A549 (cell line): ENCODE measurements at regions not wholly inside any gene's neighbourhood (a gene's known extent, or its start where the extent isn't known, plus 50 kb on each side); places are given as distances from the start of the nearest gene placed in this dataset.

Experiments used
- CTCF ChIP-seq: fragments of >200 bp; sonication (Bioruptor Twin); formaldehyde crosslinking; IDR thresholded peaks from 3 replicates; pipeline ENCODE4 v1.5.1; 2016
- ELK1 ChIP-seq: fragments of 150-350 bp; IDR thresholded peaks from 2 replicates; pipeline ENCODE4 v1.6.1; 2014; ENCODE audit warnings: low read depth, mild to moderate bottlenecking, low read length
- EP300 ChIP-seq, 2 experiments: fragments of >200 bp; sonication (Bioruptor Twin); formaldehyde crosslinking; IDR thresholded peaks; 2 replicates in 1 of 2; 3 replicates in 1 of 2; pipeline ENCODE4 v1.6.1; 2016 to 2017

DNA sequence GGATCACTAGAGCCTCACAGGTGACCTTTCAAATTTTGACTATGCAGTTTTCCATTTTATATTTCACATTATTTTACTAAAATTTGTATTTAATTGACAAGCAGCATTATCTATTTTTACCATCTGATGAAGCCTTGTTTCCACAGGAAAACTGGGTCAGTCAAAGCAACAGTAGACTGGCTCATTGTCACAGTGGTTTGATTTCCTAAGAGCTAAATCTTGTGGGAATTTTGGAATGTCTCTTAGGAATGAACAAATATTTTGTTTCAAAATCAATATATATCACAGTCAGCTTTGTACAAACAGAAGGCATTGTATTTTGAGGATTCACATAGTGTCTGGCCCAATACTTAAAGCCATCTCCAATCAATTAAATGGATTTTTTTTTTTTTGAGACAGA, 152.6 kb upstream of the RNPC3 start:
- TF ChIP-seq CTCF (no peak), EP300 (IDR thresholded peaks at IDR 0.05) (no peak), ELK1 (no peak)
